ENCODE measurements at regions not wholly inside any gene's neighbourhood (a gene's known extent, or its start where the extent isn't known, plus 50 kb on each side); places are given as distances from the start of the nearest gene placed in this dataset.
"Not testable (repeated sequence)": the region's sequence is repeated elsewhere in the genome, so short reads cannot be mapped to it uniquely, and the experiment has no call there.

GRCh38 chr6:37580176-37580955 is 80.7 kb upstream of the CCDC167 start:
- no peak for DNase-seq (ENCODE audit: low spot score)

- no peak for DNase-seq (ENCODE audit: low spot score)
Measured at GRCh38 chr6:37579444-37580067, 79.9 kb upstream of the CCDC167 start.

DNA sequence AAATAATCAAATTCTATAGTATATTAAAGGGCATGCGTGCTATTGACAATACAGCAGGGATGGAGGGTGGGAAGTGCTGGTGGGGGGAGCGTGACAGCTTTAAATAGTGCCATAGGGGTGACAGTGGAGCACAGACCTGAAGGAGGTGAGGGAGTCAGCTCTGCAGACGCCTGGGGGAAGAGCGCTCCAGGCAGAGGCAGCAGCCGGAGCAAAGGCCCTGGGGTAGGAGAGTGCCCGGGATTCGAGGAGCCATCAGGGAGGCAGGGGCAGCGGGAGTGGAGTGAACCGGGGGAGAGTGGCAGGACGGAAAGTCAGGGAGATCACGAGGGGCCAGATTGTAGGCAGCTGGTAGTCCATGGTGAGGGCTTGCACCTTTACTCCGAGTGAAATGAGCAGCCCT is 78.4 kb upstream of the CCDC167 start:
- DNase-seq (ENCODE audit: low spot score) = no peak

DNA sequence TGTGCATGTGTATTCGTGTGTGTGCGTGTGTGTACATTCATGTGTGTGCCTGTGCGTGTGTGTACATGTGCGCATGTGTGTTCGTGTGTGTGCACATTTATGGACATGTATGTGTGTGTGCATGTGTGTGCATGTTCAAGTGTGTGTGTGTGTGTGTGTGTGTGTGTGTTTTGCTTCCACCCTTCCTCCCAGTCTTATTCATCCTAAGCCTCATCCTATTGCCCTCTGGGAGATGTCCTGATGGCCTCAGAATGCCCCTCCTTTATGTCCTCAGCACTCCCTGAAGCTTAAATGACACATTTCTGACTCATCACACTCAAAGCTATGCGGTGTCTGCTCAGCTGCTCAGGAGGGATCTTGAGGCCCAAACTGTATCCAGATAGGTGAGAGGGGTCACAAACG is 76.6 kb upstream of the CCDC167 start:
- no peak for DNase-seq (ENCODE audit: low spot score)

- DNase-seq (ENCODE audit: low spot score) = no peak
Measured at GRCh38 chr6:37575221-37575620, 75.5 kb upstream of the CCDC167 start.

DNA sequence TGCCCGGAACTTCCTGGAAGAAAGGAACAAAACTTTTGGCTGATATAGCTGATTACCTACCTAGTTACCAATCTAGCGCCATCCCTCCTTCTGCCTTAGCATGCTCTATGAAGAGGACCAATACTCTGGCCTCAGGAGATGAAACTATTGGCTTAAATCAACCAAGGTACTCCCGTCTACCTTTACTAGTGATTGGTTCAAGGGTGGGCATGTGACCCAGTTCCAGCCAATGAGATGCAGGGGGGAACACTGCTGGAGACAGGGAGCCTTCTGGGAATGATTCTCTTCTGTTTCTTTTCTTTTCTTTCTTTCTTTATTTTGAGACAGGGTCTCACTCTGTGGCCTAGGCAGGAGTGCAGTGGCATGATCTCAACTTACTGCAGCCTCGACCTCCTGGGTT is 72.6 kb upstream of the CCDC167 start:
- no peak for DNase-seq (ENCODE audit: low spot score)

GRCh38 chr6:37570482-37571133 is 70.9 kb upstream of the CCDC167 start:
- DNase-seq (ENCODE audit: low spot score) = no peak

GRCh38 chr6:37569743-37570481 is 70.2 kb upstream of the CCDC167 start:
- DNase-seq (ENCODE audit: low spot score) = no peak

GRCh38 chr6:37569317-37569716 is 69.6 kb upstream of the CCDC167 start:
- no peak for DNase-seq (ENCODE audit: low spot score)

DNA sequence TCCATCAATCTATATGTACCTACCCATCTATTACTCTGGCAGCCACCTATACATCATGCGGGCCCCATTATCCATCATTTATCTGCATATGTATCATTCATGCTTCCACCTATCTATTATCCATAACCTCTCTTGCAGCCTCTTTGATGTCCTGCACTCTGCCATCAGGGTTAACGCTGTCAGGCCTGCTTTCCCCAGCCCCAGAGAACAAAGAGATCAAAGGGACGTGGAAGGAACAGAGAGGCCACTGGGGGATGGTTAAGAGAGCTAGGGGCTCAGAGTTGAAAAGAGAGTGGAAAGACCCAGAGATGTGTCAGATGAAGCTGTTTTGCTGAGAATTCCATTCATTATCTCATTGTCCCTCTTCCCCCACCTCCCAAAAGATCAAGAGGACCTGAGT is 67.3 kb upstream of the CCDC167 start:
- DNase-seq (ENCODE audit: low spot score) = no peak

DNA sequence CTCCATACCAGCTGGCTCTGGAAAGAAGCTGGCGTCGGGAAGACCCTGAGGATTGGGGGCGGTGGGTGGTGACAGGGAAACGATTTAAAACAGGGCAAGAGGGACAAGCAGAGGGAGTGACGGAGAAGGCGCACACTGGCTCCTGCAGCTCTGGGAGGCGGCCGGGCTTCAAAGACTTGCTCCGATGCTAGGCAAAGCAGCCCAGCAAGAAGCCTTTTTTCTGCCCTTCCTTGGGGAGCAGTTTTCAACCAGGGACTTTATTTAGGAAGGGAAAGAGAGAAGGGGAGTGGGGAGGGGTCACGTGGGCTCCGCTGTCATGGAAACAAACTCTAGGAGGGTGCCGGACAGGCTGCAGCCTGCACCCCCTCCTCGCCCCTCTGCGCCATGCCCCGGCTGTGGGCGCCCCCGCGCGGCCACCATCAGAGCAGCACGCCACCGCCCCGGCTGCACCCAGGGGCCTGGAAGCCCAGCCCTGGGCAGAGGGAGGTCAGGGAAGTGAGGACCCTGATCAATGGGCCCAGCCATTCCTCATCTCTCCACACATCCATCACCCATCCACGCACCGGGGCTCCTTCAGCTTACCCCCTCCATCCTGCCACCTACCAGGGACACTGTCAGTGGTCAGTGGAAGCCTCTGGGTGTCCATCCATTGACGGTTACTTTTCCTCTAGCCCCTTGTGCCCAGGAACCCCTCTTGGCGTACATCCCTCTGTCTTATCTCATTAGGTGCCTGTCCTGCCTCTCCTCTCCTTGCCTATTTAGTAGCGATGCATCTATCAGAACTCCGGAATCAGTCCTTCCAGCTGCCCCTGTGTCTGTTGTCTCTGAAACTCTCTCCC is 66.6 kb upstream of the CCDC167 start:
- peak; percentile 67 for DNase-seq (ENCODE audit: low spot score)

DNA sequence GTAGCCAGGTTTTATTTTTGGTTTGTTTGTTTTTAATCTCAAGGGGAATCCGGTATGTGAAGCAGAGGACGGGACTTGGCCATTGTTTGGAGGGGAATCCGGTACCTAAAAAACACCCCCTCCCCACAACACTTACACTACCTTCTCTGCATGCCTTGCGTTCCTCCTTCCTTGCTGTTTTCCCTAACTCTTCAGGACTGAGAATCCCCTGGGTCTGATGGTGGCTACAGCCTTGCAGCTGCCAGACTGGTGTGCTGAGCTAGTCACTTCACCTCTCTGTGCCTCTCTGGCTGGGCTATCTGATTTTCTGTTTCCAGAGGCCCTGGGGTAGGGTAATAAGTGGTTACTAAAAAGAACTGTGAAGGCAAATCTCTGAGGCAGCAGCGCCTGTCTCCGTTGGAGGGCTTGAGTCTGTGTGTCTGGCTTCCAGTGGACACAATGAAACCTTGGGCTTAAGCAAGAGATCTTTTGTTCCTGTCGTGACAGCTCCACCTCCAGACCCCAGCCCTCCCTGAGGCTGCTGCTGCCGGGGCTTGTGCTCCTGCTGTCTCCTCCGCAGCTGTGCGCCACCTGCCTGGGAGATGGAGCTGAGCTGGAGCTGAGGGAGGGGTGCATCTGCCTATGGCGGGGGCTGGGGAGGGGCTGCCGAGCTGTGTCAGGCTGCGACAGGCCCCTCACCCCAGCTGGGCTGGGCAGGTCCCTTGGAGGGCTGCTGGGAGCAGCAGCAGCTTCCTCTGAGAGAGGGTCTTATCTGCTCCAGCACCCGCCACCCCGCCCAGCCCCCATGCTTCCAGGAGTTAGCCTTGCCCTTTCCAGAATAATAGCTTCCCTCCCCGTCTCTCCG is 65.8 kb upstream of the CCDC167 start:
- DNase-seq (ENCODE audit: low spot score) = no peak

- not testable (repeated sequence) for DNase-seq (ENCODE audit: low spot score)
Measured at GRCh38 chr6:37562926-37563288, 63.2 kb upstream of the CCDC167 start.

- DNase-seq (ENCODE audit: low spot score) = no peak
Measured at GRCh38 chr6:37561361-37561760, 61.7 kb upstream of the CCDC167 start.

DNA sequence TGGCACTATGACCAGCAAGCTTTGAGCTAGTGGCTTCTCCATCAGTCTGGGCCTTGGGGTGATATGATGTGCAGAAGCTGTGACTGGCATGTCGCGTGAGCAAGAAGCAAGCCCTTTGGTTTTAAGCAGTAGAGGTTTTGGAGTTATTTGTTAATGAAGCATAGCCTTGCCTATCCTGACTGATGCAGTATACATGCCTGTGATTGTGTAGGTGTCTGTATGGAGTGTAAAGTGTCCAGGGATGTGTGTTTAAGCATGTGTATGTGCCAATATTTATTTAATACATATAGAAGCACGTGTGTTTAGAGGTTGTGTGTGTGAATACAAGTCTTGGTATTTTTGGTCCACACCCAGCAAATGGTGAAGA is 61.0 kb upstream of the CCDC167 start:
- no peak for DNase-seq (ENCODE audit: low spot score)

GRCh38 chr6:37559501-37559900 is 59.8 kb upstream of the CCDC167 start:
- no peak for DNase-seq (ENCODE audit: low spot score)

DNA sequence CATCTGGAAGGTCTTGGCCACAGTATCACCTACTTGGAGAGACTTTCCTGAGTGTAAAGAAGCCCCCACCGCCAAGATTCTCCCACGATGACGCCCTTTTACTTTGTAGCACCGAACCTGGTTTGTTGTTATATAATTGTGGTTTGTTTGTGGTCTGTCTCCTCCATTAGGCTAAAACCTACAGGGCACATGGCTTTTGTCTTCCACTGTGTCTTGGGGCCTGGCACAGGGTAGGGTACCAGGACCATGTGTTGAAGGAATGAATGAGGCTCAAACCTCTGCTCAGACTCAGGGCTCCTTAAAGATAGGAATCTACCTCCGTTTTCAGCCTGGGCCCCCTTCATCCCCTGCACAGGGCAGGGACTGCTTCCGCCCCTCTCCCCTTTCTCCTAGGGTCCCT is 59.4 kb upstream of the CCDC167 start:
- no peak for DNase-seq (ENCODE audit: low spot score)

DNA sequence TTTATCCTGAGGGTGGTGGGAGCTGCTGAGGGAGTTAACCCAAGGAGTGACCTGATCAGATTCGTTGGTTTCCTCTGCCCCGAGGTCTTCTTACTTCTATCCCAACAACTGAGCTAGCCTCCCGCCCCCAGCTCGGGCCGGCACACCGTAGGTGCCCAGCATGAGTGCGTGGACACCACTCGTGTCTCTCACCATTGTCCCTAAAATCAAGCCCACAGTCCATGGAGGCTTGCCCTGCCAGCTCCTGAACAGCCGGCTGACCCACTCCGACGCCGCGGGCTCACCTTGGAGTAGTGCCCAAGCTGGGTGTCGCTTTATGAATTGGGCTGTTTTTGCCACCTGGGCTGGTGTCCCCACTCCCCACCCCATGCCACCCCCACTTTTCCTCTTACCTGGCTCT is 59.0 kb upstream of the CCDC167 start:
- DNase-seq (ENCODE audit: low spot score) = no peak

DNA sequence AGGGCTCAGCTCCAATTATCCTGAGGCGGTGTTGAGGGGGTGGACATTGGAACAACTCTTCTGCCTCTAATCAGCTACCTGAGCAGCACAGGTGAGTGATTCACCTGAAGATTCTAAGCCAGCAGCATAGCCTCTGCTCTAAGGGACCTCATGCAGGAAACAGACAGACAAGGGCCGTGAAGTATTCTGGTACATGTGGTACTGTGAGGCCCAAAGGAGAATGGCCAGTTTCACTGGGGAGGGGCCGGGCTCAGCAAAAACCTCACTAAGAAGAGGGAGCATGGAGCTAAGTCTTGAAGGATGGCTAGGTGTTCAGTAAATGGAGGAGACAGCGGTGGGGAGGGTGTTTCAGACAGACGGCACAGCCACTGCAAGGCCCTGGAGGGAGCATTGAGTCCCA is 58.5 kb upstream of the CCDC167 start:
- no peak for DNase-seq (ENCODE audit: low spot score)

- no peak for DNase-seq (ENCODE audit: low spot score)
Measured at GRCh38 chr6:37557645-37558114, 58.0 kb upstream of the CCDC167 start.

All from CD4-positive, alpha-beta T cell treated with Interleukin-6 at 100 ng/mL for 8 hours (primary cell).